Gastrocnemius medialis (tissue), 4 donors: ENCODE measurements at regions not wholly inside any gene's neighbourhood (a gene's known extent, or its start where the extent isn't known, plus 50 kb on each side); places are given as distances from the start of the nearest gene placed in this dataset.

Source experiments
- ATAC-seq, 2 donors: fragments of 150-250 bp; one replicate each; pipeline ENCODE4 v1.9.1; 2016
- DNase-seq, 2 donors: peaks; one replicate each; pipeline ENCODE4 v3.0.0-alpha.2; 2019
- H3K27ac ChIP-seq, 4 donors: fragments of 200-600 bp; sonication (generic); 1 replicate in 1 of 4; 2 replicates in 3 of 4; pipeline ENCODE4 v1.5.1; 2016 to 2018; ENCODE audit warnings: mild to moderate bottlenecking in 2 of 4, moderate library complexity in 1 of 4
- H3K27me3 ChIP-seq, 3 donors: fragments of 200-600 bp; sonication (generic) in 2 of 3; 1 replicate in 1 of 3; 2 replicates in 2 of 3; pipeline versions ENCODE4 v1.5.1 to v1.6.0; 2016 to 2019; ENCODE audit warnings: mild to moderate bottlenecking in 1 of 3, moderate library complexity in 1 of 3
- H3K36me3 ChIP-seq, 2 donors: fragments of 200-600 bp; sonication (generic) in 1 of 2; one replicate each; pipeline ENCODE4 v1.5.1; 2017 to 2018
- H3K4me1 ChIP-seq, 2 donors: fragments of 200-600 bp; sonication (generic) in 1 of 2; one replicate each; pipeline ENCODE4 v1.5.1; 2016 to 2017; ENCODE audit warnings: mild to moderate bottlenecking in 2 of 2
- H3K4me3 ChIP-seq, 4 donors: fragments of 200-600 bp; sonication (generic) in 3 of 4; 1 replicate in 1 of 4; 2 replicates in 3 of 4; pipeline ENCODE4 v1.5.1; 2016 to 2019; ENCODE audit warnings: mild to moderate bottlenecking in 2 of 4
- H3K9me3 ChIP-seq, 3 donors: fragments of 200-600 bp; sonication (generic) in 2 of 3; 1 replicate in 1 of 3; 2 replicates in 2 of 3; pipeline ENCODE4 v1.5.1; 2016 to 2019
- CTCF ChIP-seq, 5 experiments: fragments of 450-650 bp in 3 of 5; fragments of 200-600 bp in 2 of 5; sonication (generic) in 2 of 5; IDR thresholded peaks in 4 of 5; conservative IDR thresholded peaks in 1 of 5; 1 replicate in 4 of 5; 2 replicates in 1 of 5; pipeline ENCODE4 v1.5.1; 2016 to 2019; ENCODE audit warnings: antibody characterized with exemption in 5 of 5, mild to moderate bottlenecking in 3 of 5, moderate library complexity in 3 of 5
- POLR2A ChIP-seq, 2 donors: fragments of 450-650 bp; IDR thresholded peaks; one replicate each; pipeline ENCODE4 v1.6.1; 2017; ENCODE audit warnings: antibody characterized with exemption in 2 of 2, mild to moderate bottlenecking in 2 of 2, moderate library complexity in 2 of 2
- in situ Hi-C, 4 donors: fragments of 200-750 bp; cut with MboI; loops; one replicate each; pipeline versions ENCODE4 v1.15.0 to v1.8.0; 2017; ENCODE audit warnings: low sequenced_read_pairs in 4 of 4
- intact Hi-C: fragments of 100-400 bp; cut with DNase I; formaldehyde crosslinking; loops from one replicate; pipeline ENCODE4 v1.15.1; 2023; ENCODE audit warnings: low total_unique reads

DNA sequence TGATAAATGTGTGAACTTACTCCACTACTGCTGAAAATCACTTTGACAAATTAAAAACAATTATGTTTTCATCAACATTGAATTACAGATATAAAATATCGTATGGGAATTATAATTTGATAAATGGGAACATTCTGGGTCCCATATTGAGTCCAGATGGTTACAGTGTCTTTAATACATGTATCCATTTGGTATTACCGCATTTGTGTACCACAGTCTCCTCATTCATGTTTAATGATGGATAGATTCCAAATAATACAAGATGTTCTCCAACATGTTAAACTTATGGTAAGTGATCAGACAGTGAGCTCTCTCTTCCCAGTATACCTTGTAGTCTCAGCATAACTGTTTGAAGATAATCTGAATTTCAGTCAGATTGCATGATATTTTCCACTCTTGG, 1706.8 kb upstream of the PCDH7 start:
- Histone ChIP-seq H3K4me1 (no peaks in the 10 kb centered on the region), H3K36me3 (no peaks in the 10 kb centered on the region), H3K27me3 (no peaks in the 10 kb centered on the region), H3K9me3 (no peaks in the 10 kb centered on the region), H3K27ac (no peak overlapping the region), H3K4me3 (no peak overlapping the region)
- in situ Hi-C loops = no loop called here
- DNase-seq (no peak), ATAC-seq (no peak)
- TF ChIP-seq POLR2A (IDR thresholded peaks at IDR 0.05) (no peak), CTCF (IDR thresholded peaks at IDR 0.05 in 4 of 5, conservative IDR thresholded peaks at IDR 0.05 in 1 of 5) (no peak)
- intact Hi-C loops = no loop called here

- H3K9me3 ChIP-seq = no peaks in the 10 kb centered on the region
- intact Hi-C loops = no loop called here
- H3K27me3 ChIP-seq = no peaks in the 10 kb centered on the region
- no peak overlapping the region for H3K27ac ChIP-seq
- TF ChIP-seq CTCF (IDR thresholded peaks at IDR 0.05 in 4 of 5, conservative IDR thresholded peaks at IDR 0.05 in 1 of 5) (no peak), POLR2A (IDR thresholded peaks at IDR 0.05) (no peak)
- ATAC-seq (no peak), DNase-seq (no peak)
- in situ Hi-C loops = no loop called here
- no peak overlapping the region for H3K4me3 ChIP-seq
- no peaks in the 10 kb centered on the region for H3K4me1 ChIP-seq
- no peaks in the 10 kb centered on the region for H3K36me3 ChIP-seq
These were observed 1705.6 kb upstream of the PCDH7 start for GRCh38 chr4:29014555-29014954.

GRCh38 chr4:29033703-29034102, 1686.5 kb upstream of the PCDH7 start:
- ATAC-seq (no peak), DNase-seq (no peak)
- intact Hi-C loops (no loop called here), in situ Hi-C loops (no loop called here)
- TF ChIP-seq POLR2A (IDR thresholded peaks at IDR 0.05) (no peak), CTCF (IDR thresholded peaks at IDR 0.05 in 4 of 5, conservative IDR thresholded peaks at IDR 0.05 in 1 of 5) (no peak)
- H3K27ac ChIP-seq = no peak overlapping the region
- no peaks in the 10 kb centered on the region for H3K27me3 ChIP-seq
- no peaks in the 10 kb centered on the region for H3K9me3 ChIP-seq
- no peak overlapping the region for H3K4me3 ChIP-seq
- no peaks in the 10 kb centered on the region for H3K36me3 ChIP-seq
- H3K4me1 ChIP-seq = no peaks in the 10 kb centered on the region

GRCh38 chr4:29037501-29037900, 1682.7 kb upstream of the PCDH7 start:
- Histone ChIP-seq H3K27me3 (no peaks in the 10 kb centered on the region), H3K4me3 (no peak overlapping the region), H3K9me3 (no peaks in the 10 kb centered on the region), H3K27ac (no peak overlapping the region), H3K4me1 (no peaks in the 10 kb centered on the region), H3K36me3 (no peaks in the 10 kb centered on the region)
- DNase-seq (no peak), ATAC-seq (no peak)
- intact Hi-C loops = no loop called here
- in situ Hi-C loops = no loop called here
- no peak for TF ChIP-seq POLR2A (IDR thresholded peaks at IDR 0.05)
- TF ChIP-seq CTCF (IDR thresholded peaks at IDR 0.05 in 4 of 5, conservative IDR thresholded peaks at IDR 0.05 in 1 of 5) = no peak

DNA sequence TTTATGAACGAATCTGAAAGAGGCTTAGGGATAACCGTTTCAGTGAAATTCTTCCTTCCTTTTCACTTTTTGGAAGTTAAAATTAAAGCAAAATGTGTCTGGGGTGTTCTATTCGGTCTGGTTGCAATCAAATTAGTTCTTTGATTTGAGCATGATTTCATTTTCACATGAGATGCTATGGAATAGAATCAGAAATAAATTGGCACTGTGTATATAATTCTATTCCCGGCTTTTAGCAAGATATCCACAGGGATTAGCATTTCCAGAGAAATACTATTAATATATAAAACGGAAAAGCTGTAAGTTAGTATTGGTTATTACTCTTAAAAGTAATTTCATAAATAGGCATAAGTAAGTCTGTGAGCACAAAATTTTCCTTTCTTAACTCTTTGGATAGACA, 1676.8 kb upstream of the PCDH7 start:
- Histone ChIP-seq H3K27me3 (no peaks in the 10 kb centered on the region), H3K4me1 (no peaks in the 10 kb centered on the region), H3K4me3 (no peak overlapping the region), H3K27ac (no peak overlapping the region), H3K36me3 (no peaks in the 10 kb centered on the region), H3K9me3 (no peaks in the 10 kb centered on the region)
- DNase-seq = no peak
- TF ChIP-seq CTCF (IDR thresholded peaks at IDR 0.05 in 4 of 5, conservative IDR thresholded peaks at IDR 0.05 in 1 of 5) (no peak), POLR2A (IDR thresholded peaks at IDR 0.05) (no peak)
- in situ Hi-C loops (no loop called here), intact Hi-C loops (no loop called here)
- ATAC-seq = no peak
